SK-N-SH treated with all-trans-retinoic acid at 6 μM for 48 hours (cell line): ENCODE measurements at regions not wholly inside any gene's neighbourhood (a gene's known extent, or its start where the extent isn't known, plus 50 kb on each side); places are given as distances from the start of the nearest gene placed in this dataset.

Experiments
- ESRRG ChIP-seq: fragments of 250-450 bp; sonication (Bioruptor Pico); IDR thresholded peaks from 2 replicates; pipeline ENCODE4 v1.6.1; 2021; ENCODE audit warnings: mild to moderate bottlenecking
- RARB ChIP-seq: fragments of 250-450 bp; sonication (Bioruptor Pico); IDR thresholded peaks from 2 replicates; pipeline ENCODE4 v1.8.0; 2021; ENCODE audit warnings: mild to moderate bottlenecking, moderate library complexity
- TF ChIP-seq, protein P1 (sequence below): fragments of 250-450 bp; sonication (Bioruptor Pico); IDR thresholded peaks from 2 replicates; pipeline ENCODE4 v1.8.0; 2020; ENCODE audit warnings: mild to moderate bottlenecking, moderate library complexity, borderline replicate concordance
- TF ChIP-seq, protein P2 (sequence below): fragments of 250-450 bp; sonication (Bioruptor Pico); IDR thresholded peaks from 2 replicates; pipeline ENCODE4 v1.8.0; 2021; ENCODE audit warnings: low read depth, mild to moderate bottlenecking, moderate library complexity, borderline replicate concordance

- TF ChIP-seq RARB (CRISPR knock-in tag) (no peak), ESRRG (no peak)
- TF ChIP-seq, protein P1, sequence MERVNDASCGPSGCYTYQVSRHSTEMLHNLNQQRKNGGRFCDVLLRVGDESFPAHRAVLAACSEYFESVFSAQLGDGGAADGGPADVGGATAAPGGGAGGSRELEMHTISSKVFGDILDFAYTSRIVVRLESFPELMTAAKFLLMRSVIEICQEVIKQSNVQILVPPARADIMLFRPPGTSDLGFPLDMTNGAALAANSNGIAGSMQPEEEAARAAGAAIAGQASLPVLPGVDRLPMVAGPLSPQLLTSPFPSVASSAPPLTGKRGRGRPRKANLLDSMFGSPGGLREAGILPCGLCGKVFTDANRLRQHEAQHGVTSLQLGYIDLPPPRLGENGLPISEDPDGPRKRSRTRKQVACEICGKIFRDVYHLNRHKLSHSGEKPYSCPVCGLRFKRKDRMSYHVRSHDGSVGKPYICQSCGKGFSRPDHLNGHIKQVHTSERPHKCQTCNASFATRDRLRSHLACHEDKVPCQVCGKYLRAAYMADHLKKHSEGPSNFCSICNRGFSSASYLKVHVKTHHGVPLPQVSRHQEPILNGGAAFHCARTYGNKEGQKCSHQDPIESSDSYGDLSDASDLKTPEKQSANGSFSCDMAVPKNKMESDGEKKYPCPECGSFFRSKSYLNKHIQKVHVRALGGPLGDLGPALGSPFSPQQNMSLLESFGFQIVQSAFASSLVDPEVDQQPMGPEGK (CRISPR knock-in tag), result no peak
- TF ChIP-seq, protein P2, sequence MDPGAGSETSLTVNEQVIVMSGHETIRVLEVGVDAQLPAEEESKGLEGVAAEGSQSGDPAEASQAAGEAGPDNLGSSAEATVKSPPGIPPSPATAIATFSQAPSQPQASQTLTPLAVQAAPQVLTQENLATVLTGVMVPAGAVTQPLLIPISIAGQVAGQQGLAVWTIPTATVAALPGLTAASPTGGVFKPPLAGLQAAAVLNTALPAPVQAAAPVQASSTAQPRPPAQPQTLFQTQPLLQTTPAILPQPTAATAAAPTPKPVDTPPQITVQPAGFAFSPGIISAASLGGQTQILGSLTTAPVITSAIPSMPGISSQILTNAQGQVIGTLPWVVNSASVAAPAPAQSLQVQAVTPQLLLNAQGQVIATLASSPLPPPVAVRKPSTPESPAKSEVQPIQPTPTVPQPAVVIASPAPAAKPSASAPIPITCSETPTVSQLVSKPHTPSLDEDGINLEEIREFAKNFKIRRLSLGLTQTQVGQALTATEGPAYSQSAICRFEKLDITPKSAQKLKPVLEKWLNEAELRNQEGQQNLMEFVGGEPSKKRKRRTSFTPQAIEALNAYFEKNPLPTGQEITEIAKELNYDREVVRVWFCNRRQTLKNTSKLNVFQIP, result no peak
These were observed 134.4 kb upstream of the STMND1 start for GRCh38 chr6:16967470-16967817.
